SK-N-DZ (cell line): ENCODE measurements at regions not wholly inside any gene's neighbourhood (a gene's known extent, or its start where the extent isn't known, plus 50 kb on each side); places are given as distances from the start of the nearest gene placed in this dataset.

Source experiments
- DNase-seq: peaks from one replicate; pipeline ENCODE4 v3.0.0-alpha.2; 2015; ENCODE audit warnings: low spot score

DNA sequence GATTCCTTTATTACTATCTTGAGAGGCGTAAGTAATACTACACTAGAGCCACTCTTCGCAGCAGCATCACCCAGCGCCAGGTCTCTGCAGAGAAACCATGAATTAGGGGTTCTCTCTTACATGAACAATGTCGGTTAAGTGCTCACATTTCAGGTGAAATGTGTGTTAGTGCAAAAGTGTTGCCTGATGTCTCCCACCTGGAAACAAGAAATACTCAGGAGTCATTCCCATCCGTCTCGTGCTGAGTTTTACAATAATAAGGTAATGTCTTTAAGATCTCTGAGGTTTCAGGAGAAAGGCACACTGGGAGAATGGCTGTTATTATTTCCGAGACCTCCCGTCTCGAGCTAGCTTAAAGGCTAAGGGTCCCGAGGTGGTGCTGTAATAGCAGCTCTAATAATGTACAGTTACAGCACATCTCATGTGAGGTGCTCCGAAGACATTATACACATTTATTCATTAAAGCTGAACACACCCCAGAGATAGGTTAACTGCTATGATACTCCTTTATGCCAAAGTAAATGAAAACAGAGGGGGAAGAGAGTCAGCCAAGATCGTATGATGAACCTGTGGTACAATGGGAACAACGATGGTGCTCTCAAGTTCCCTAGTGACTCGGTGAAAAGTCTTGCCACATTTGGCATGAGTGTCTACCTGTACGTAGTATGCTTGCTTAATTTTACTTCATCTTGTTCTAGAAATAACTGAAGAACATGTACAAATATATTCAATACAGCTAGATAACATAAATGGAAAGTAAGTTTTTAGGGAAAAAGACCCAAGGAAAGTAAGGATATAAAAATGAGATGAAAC lies 458.3 kb upstream of the CITED2 start:
- DNase-seq, result no peak

DNA sequence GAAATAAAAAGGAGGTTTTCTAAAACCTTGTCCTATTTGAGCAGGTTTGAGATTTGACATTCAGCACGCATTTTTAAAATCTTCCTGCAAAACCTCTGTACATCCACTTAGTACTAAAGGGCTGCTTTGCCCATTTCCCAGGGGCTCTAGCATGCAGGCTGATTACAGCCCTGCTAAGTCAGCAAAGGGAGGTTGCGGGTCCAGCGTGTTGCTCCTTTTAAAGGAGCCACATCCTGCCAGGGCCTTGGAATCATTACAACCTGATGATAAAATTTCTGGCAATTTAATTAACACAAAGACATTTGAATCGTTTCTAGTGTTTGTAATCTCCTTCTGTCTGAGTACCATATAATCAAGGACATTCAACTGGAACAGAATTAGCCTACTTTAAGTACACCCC lies 455.1 kb upstream of the CITED2 start:
- DNase-seq, result no peak

DNA sequence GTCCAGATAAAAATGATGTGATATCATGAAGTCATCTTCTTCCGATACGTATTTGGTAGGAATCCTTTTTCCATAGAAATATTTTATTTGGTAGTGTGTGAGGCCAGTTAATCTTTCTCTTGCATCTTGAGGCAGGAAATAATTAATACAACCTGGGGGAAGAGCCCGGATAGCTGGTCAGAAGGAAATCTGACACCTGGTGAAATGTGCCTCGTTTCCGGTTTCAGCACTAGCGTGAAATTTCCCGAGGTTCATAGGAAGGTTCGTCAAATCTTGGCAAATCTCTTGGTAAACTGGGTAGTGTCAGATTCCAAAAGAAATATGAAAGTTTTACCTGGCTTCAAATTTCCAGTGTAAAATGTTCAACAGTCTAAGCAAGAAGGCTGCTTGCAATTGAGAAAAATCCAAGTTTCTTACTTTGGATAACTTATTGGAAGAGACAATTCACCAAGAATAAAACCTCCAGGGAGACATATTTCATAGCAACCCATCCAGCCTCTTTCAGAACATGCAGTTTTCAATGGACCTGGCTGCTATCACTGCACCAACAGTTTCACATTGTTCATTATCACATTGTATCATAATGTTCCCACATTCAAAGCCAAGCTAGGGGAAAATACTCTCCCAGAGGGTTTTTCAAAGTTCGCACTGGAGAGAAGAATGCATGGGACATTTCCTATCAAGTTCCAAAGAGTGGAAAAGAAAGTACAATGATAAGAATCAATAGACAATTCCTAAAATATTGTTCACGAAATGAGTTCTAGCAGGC lies 454.5 kb upstream of the CITED2 start:
- no peak for DNase-seq

DNA sequence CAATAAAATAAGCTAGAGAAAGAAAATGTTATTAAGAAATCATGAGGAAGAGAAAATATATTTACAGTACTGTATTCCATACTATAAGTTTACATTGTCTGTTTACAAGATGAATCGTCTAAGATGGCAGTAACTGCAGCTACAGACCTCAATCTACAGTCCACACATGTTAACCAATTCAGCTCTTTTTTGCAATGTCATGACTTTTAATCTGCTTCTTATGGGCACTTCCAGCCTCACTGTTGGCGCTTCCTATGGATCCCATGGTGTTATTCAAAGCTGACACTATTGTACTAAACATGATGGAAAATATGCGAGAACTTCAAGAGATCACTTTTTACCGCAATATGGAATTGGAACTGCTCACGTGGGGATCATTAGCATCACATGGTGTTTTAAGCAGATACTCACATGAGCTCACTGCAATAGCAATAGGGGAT lies 451.5 kb upstream of the CITED2 start:
- DNase-seq, result no peak

DNA sequence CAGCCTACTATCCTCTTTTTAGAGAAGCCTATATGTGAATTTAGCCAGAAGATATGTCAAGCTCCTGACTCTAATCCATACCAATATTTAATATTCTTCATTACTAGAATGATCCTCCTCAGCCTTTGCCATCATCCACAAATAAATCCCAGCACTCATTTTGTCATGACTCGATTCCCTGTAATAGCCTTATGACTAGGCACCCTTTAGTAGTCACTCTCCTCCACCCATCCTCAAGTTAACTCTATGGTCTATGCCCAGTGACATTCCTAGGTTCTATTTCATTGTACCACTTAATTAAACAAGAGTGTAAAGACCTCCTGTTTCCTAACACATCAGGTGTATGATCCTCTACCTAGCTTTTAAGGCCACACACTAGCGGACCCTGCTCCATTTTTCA lies 450.4 kb upstream of the CITED2 start:
- no peak for DNase-seq

DNA sequence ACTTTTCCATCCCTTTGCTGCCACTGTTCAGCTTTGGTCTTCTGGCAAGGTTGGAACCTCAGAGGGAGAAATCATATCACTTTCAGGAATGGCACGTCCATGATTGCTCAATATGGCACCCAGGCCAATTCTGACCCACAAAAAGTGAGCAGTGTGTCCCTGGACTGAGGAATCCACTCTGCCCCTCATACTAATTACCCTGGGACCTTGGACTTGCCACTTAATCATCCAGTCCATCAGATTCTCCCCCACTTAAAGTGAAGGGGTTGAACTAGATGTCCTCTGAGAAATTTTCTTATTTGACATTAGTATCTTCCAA lies 449.3 kb upstream of the CITED2 start:
- DNase-seq, result no peak

DNA sequence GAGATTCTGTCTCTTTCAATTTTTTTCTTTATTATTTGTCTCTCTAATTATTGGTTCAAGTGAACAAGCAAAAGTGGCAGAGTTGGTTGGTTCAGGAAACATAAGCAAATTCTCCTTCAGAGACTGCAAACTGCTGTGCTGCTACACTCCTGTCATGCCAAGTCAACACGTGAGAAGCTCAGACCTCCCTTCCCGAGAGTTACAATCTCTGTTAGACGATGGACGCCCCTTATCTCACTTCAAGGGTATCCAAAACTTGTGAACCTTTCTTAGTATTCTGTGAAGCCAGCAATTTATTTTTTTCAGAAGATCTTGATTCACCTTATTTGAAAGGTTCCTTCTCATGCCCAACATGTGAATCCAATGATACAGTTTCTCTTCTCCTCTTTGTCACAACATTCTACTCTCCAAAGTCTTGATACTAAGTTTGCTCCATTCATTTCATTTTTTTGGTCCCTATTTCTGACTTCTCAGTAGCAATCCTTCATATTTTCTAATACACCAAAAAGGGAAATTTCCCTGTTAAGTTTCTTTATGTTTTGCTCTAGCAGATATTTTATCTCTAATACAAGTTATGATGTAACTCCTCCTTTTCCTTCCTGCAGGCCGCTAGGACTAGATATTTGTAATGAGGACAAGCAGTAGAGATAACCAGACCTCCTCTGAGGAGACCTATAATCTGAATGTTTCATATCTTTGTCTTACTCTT lies 448.8 kb upstream of the CITED2 start:
- DNase-seq, result no peak

DNA sequence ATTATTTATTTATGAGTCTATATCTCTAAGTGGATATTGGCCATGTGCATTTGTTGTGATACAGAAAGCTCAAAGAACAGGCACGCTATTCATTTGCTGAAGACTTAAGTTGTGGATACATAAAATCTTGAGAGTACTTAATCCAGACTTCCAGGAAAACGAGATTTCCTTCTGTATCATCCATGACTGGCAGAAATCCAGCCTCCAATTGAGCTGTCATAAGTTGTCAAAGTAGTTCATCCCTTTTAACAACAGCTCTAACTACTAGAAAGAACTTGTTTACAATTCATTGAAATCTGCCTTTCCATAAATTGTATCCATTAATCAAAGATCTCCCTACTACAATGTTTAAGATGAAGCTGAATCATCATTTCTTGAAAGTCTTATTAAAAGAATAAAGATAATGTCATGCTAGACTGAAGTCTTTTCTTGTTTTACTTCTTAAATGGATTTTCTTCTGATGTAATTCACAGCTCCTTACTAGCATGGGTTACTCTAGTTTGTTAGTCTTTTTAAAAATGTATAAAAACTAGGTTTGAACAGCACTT lies 447.3 kb upstream of the CITED2 start:
- DNase-seq, result no peak

DNA sequence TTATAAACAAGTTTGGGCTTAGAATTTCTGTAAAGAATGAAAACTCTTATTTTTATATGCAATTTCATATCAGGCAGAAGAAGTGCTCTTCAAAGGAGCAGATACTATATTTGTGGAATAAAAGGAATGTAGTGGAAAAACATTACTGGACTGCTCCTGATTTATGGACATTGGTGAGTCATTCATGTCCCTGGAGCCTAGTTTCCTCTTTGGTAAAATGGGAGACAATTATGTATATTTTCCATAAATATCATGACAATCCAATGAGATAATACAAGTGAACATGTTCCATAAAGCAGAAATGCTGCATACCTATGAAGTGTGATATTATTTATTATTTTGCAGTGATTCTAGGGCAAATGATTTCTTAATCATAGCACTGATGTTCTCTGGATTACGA lies 445.8 kb upstream of the CITED2 start:
- DNase-seq, result no peak

DNA sequence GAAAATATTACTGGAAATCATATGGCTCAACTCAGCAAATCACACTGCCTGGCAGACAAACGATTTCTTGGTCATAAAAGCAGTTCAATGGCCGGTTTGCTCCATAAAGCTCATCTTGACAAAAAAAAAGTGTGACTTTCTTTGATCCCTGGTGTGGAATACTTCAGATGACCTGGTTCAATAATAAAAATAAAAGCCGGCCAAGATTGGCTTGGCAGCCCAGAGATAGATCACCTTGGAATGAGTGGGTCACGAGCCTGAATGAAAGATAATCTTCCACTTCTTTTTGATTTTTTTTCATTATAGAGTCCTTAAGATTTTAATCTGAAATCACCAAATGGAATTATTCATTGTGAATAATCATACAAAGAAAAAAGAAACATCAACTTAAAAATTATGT lies 445.3 kb upstream of the CITED2 start:
- DNase-seq, result no peak

DNA sequence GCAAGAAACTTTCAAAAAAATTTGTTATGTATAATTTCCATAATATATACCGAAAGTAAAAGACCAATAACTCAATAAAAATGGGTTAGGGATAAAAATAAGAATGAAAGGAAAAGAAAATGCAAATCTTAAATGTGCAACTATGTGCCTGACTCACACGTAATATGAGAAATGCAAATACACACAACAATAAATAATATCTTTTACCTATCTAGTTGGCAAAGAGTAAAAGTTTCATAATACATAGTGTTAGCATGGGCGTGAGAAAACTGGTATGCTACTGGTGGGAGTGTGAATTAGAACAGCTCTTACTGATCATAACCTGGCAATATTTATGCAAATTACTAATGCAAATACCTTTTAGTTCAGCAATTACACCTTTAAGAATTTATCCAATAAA lies 438.5 kb upstream of the CITED2 start:
- DNase-seq, result no peak

DNA sequence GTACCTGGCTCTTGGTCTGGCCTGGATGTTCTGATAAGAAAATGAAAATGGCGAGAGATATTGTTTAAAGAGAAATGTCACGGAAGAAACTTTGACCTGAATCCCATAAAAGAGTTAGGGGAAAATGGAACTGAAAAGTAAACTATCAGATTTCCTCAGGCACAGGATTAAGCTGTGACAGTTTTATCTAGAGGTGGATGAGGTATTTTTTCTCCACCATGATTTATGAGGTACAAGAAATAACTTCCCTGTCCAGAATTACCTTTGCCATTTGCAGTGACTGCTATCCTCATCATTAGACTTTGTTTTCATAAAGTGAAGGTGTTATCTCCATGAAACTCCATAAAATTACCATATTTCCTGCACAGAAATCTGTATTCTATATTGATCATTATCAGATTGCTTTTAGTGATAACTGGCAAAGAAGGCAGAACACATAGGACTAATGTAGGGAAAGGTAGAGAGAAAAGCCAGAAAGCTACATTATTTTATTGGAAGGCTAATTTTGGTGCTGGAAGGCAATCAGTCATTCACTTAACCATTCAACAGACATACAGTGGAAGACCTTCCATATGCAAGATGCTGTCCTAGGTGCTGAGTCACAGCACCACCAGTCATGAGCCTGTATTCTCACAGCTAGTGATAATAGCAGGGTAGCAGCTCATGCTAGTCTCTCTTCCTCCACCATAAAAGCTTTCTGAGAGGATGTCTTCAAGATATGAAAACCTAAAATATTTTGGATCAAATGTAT lies 427.3 kb upstream of the CITED2 start:
- DNase-seq, result peak; percentile 18

DNA sequence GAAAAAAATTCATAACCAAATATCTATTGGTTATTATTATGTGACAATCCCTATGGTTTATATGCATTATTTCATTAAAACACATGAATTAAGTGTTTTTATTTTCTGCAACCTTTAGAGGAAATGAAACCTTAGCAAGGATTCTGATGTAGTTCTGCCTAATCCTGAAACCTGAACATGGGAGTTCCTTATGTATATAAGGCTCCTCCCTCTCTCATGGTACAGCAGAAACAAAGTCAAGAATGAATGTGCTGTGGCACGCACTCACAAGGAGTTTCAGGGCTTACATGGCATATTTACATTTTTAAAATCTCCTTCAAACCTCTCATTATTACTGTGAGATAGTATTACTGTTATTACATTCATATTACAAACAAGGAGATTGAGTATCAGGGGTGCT lies 426.4 kb upstream of the CITED2 start:
- DNase-seq, result no peak

DNA sequence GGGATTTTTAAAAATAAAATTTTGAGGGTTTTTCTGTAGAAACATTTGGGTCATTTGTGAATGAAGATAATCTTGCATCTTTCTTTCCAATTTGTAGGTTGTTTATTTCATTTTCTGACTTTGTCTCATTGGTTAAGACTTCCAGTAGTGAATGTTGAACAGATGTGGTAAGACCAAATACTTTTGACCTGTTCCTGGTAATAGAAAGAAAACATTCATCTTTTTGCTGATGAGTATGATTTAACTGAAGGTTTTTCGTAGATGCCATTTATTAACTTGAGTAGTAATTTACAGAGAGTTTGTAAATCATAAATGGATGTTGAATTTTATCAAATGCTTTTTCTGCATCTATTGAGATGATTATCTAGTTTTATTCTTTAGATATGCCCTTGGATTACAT lies 416.1 kb upstream of the CITED2 start:
- DNase-seq, result no peak

DNA sequence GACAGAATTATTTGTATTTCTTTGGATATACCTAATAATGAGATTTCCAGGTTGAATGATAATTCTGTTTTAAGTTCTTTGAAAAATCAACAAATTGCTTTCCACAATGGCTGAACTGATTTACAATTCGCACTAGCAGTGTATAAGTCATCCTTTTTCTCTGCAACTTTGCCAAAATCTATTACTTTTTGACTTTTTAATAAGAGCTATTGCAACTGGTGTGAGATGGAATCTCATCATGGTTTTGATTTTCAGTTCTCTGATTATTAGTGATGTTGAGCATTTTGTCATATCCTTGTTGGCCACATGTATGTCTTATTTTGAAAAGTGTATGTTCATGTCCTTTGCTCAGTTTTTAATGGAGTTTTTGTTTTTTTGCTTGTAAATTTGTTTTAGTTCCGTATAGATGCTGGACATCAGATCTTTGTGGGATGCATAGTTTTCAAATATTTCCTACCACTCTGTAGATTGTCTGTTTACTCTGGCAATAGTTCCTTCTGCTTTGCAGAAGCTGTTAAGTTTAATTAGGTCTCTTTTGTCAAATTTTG lies 409.8 kb upstream of the CITED2 start:
- no peak for DNase-seq

DNA sequence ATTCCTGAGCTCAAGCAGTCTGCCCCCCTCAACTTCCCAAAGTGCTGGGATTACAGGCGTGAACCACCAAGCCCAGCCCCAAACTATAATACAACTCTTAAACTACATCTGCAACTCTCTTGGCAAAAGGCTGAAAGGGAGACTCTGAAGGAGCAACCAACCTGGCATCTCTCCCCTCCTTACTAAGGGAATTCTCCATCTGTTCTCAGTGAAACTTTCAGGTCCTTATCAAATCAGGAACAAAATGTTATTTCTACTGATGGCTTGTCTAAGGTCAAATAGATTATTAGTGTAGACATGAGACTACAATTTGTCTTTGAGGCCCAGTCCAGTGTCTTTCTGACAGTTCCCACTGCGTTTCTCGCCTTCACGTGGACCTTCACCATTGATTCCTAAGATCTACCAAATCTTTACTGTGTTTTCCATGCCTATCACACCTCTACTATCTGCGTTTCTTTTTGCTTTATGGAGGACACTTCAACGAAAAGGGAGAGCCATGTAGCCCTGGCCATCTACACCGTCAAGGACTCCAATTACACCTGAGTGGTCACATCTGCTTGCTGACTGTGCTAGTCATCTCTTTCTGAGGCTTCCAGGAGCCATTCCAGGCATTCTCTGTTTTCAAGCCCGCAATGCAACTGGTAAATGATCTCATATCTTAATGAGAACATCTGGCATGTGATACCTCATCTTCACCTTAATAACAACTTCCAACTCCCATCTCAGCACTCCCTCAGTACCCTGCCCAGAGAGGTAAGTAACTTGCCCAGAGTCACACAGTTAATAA lies 405.7 kb upstream of the CITED2 start:
- no peak for DNase-seq

DNA sequence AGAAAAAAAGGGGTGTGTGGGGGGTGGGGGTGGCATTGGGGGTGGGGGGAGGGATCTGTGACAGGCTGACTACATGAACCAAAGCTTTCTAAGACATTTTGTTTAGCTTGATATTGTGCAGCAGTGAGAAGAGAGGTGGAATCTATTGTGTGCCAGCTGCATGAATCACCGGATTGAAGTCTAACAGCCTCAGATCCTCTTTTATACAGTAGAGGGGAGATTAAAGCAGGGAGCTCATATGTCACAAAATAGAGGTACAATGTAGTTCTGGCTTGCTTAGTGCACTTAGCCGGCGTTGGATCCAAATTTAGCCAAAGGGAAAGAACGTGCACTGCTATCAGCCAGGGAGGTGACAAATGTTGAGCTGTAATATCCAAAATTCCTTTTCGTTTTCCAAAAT lies 404.2 kb upstream of the CITED2 start:
- no peak for DNase-seq

DNA sequence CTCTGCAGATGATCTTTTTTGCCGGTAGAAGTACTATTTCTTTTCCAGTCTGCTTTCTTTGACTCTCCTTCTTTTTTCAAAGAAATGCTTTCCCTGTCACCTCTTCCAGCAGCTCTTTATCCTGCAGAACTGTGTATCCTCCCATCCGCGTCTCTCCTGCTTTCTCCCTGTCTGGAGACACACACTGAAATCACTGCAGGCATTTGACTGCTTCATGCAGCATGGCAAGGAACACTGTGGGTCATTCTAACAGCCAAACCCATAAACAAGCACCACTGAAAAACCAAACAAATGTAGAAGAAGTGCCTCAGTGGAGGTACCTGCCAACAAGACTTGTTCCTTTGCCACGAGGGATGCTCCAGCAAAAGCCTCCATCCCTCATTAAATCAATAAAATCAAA lies 403.7 kb upstream of the CITED2 start:
- DNase-seq, result peak; percentile 7

DNA sequence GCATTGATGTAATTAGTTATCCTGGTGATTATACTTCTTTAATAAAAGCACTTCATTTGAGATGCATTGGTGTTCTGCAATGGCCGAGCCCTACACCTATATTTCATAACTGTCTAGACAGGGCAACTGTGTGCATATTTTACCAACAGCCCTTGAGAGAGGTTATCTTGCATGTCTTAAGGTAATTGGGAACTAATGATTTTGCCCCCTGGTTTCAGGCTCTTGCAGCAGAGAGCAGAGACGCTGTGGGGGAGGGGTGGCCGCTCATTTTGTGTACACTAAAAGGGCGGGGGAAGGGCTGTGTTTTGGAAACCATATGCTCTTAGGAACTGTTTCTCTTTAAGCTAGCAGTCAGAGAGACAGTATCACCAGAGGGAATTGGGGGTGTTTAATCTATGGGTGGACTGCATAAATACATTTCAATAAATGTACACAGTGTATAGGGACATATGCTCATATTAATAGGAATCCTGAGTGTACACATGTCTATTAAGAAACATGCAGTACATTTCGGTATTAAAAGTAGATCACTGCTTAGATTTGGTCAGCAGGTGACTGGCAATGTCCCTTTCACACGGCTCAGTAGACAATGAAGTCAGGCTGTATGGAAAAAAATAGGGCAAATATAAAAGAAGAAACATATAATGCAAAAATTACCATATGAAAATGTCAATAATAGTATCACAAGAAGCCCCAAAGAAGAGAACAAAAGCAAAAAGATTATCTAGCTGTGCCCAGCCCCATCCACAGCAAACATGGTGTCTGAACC lies 402.9 kb upstream of the CITED2 start:
- peak; percentile 42 for DNase-seq

DNA sequence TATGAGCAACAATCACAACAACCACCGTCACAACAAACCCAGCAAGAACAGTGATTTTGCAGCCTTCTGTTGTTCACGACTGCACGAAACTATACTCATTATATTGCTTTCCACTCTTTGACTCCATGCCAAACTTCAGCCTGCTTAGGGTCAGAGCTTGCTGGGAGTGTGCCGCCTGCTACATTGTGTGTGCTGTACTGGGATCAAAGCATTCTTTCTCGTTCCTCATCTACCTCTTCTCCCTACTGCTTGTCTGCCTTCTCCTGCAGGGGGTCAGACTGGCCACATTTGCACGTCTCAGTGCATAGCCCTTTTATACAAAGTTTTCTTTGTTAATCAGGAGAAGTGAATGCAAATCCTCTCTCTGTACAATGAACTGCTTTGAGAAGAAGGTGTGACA lies 401.6 kb upstream of the CITED2 start:
- no peak for DNase-seq
